DND-41 (cell line): ENCODE measurements at regions not wholly inside any gene's neighbourhood (a gene's known extent, or its start where the extent isn't known, plus 50 kb on each side); places are given as distances from the start of the nearest gene placed in this dataset.

ENCODE experiments used
- CTCF ChIP-seq: IDR thresholded peaks from 2 replicates; pipeline ENCODE4 v1.5.1; 2012; ENCODE audit warnings: borderline replicate concordance, low read length, moderate library complexity, mild to moderate bottlenecking; ENCODE audit not compliant: poor library complexity, severe bottlenecking; ENCODE audit errors: extremely low read depth
- EZH2 ChIP-seq: IDR thresholded peaks from 3 replicates; pipeline ENCODE4 v1.6.1; 2012; ENCODE audit warnings: borderline replicate concordance, low read depth, mild to moderate bottlenecking, moderate library complexity, low read length, inconsistent platforms; ENCODE audit not compliant: severe bottlenecking

DNA sequence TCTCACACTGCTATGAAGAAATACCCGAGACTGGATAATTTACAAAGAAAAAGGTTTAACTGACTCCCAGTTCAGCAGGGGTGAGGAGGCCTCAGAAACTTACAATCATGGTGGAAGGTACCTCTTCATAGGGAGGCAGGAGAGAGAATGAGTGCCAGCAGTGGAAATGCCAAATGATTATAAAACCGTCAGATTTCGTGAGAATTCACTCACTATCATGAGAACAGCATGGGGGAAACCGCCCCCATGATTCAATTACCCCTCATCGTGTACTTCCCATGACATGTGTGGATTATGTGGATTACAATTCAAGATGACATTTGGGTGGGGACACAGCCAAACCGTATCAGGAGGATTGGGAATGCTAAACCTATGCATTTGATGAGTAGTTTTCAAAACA lies 380.3 kb upstream of the SPHKAP start:
- no peak for TF ChIP-seq CTCF
- TF ChIP-seq EZH2: no peak
